ENCODE measurements at regions not wholly inside any gene's neighbourhood (a gene's known extent, or its start where the extent isn't known, plus 50 kb on each side); places are given as distances from the start of the nearest gene placed in this dataset.

DNA sequence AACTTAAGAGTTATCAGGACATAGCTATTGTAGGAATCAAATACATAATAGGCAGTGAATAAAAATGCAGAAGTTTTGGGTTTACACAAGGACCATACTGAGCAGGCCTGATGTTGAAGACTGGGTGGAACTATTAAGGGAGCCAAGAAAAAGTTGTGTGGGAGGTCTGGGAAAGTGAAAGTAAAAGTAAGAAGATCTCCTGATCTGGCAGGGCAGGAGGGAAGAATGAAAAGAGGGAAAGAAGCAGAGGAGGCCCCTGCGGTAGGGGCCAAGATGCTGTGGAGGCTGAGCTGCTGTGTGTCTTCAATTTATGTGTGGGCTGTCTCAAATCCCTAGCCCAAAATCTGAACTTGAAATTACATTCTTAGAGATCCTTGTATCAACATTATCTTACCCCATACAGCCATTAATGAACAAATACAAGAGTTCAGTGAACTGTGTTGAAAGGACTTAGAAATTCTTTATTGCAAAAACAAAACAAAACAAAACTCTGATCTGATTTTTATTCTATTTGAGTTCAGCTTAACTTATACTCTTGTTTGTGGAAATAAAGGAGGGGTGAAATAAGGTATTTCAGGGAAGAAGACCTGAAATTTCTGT lies 1183.8 kb downstream of the HACE1 start:
- TF ChIP-seq, protein P1, sequence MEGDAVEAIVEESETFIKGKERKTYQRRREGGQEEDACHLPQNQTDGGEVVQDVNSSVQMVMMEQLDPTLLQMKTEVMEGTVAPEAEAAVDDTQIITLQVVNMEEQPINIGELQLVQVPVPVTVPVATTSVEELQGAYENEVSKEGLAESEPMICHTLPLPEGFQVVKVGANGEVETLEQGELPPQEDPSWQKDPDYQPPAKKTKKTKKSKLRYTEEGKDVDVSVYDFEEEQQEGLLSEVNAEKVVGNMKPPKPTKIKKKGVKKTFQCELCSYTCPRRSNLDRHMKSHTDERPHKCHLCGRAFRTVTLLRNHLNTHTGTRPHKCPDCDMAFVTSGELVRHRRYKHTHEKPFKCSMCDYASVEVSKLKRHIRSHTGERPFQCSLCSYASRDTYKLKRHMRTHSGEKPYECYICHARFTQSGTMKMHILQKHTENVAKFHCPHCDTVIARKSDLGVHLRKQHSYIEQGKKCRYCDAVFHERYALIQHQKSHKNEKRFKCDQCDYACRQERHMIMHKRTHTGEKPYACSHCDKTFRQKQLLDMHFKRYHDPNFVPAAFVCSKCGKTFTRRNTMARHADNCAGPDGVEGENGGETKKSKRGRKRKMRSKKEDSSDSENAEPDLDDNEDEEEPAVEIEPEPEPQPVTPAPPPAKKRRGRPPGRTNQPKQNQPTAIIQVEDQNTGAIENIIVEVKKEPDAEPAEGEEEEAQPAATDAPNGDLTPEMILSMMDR (IDR thresholded peaks at IDR 0.05) = no peak
- TF ChIP-seq POLR2A (IDR thresholded peaks at IDR 0.05) = no peak
